GM12878 (cell line): ENCODE measurements at regions not wholly inside any gene's neighbourhood (a gene's known extent, or its start where the extent isn't known, plus 50 kb on each side); places are given as distances from the start of the nearest gene placed in this dataset.

Source experiments
- ATAC-seq: fragments of 200-7000 bp; cut with Tn5 transposase; 3 replicates; pipeline ENCODE4 v1.9.1; 2020; ENCODE audit warnings: mild to moderate bottlenecking, moderate library complexity
- BruUV-seq: library from RNA; stranded (reverse); fragments of 400-500 nt; replicated peaks from 2 replicates; lab custom pipeline; 2021; lab: Mats Ljungman, UMichigan
- CTCF ChIA-PET: fragments of 300-600 bp; sonication (Branson Sonifier 250); formaldehyde crosslinking; extraction: SDS; loops from one replicate; lab custom pipeline; 2021; ENCODE audit warnings: inconsistent platforms; lab: Yijun Ruan, JAX
- POLR2A ChIA-PET: fragments of 350-600 bp; formaldehyde crosslinking; extraction: SDS; loops from one replicate; lab custom pipeline; 2021; ENCODE audit warnings: inconsistent platforms; lab: Charles Lee
- RAD21 ChIA-PET: fragments of 300-600 bp; sonication (Branson Sonifier 250); formaldehyde crosslinking; loops from one replicate; lab custom pipeline; 2023; ENCODE audit warnings: antibody characterized with exemption; ENCODE audit not compliant: unreplicated experiment; lab: Charles Lee
- SMC1A ChIA-PET: fragments of 300-600 bp; sonication (Branson Sonifier 250); formaldehyde crosslinking; loops from one replicate; lab custom pipeline; 2023; ENCODE audit not compliant: unreplicated experiment, uncharacterized antibody; lab: Charles Lee
- DNase-seq: peaks from one replicate; pipeline ENCODE4 v3.0.0-alpha.2; 2011; ENCODE audit warnings: low read depth, low spot score
- FAIRE-seq: peaks from 3 replicates; lab custom pipeline; 2011; peaks lifted over from hg19 to GRCh38; lab: Jason Lieb, UNC
- H2AFZ ChIP-seq: 2 replicates; pipeline ENCODE4 v1.6.0; 2011; ENCODE audit warnings: low read depth, low read length, control low read depth; ENCODE audit not compliant: control insufficient read depth
- H3K27ac ChIP-seq: 2 replicates; pipeline ENCODE4 v1.5.1; 2011; ENCODE audit warnings: control low read depth; ENCODE audit not compliant: control insufficient read depth, insufficient read depth
- H3K27me3 ChIP-seq, 2 experiments: replicated peaks in 1 of 2; 2 replicates each; pipeline versions ENCODE4 v1.6.0 to v1.6.1; 2011; ENCODE audit warnings: low read length in 1 of 2; ENCODE audit not compliant: control insufficient read depth in 2 of 2, insufficient read depth in 2 of 2
- H3K36me3 ChIP-seq, 2 experiments: 2 replicates each; pipeline ENCODE4 v1.5.1; 2011; ENCODE audit warnings: low read length in 1 of 2; ENCODE audit not compliant: control insufficient read depth in 2 of 2, insufficient read depth in 2 of 2
- H3K4me1 ChIP-seq: 2 replicates; pipeline ENCODE4 v1.6.1; 2011; ENCODE audit warnings: mild to moderate bottlenecking, low read length, moderate library complexity, mixed read lengths; ENCODE audit not compliant: control insufficient read depth, insufficient read depth
- H3K4me2 ChIP-seq: 2 replicates; pipeline ENCODE4 v1.6.0; 2011; ENCODE audit warnings: control low read depth; ENCODE audit not compliant: control insufficient read depth, insufficient read depth
- H3K4me3 ChIP-seq: fragments of 200-600 bp; sonication (generic); 2 replicates; pipeline ENCODE4 v1.5.1; 2016
- H3K79me2 ChIP-seq: 2 replicates; pipeline ENCODE4 v1.6.0; 2011; ENCODE audit warnings: low read length; ENCODE audit not compliant: control insufficient read depth, insufficient read depth
- H3K9ac ChIP-seq: 2 replicates; pipeline ENCODE4 v1.8.0; 2011; ENCODE audit warnings: low read length, control low read depth, mixed read lengths; ENCODE audit not compliant: control insufficient read depth, insufficient read depth
- H3K9me3 ChIP-seq: replicated peaks from 3 replicates; pipeline ENCODE4 v1.5.1; 2011; ENCODE audit warnings: mild to moderate bottlenecking, low read length; ENCODE audit not compliant: control insufficient read depth, insufficient read depth
- H4K20me1 ChIP-seq: 2 replicates; pipeline ENCODE4 v1.6.0; 2011; ENCODE audit not compliant: control insufficient read depth, insufficient read depth
- BHLHE40 ChIP-seq, 2 experiments: fragments of 450-650 bp in 1 of 2; IDR thresholded peaks; 2 replicates each; pipeline ENCODE4 v1.6.1; 2011 to 2017; ENCODE audit warnings: low read depth in 2 of 2, borderline replicate concordance in 1 of 2, improper control_type of control experiment in 1 of 2, low read length in 1 of 2, mild to moderate bottlenecking in 1 of 2
- CBX5 ChIP-seq: sonication (generic); IDR thresholded peaks from 2 replicates; pipeline ENCODE4 v1.6.1; 2016; ENCODE audit warnings: low read depth, moderate library complexity, mild to moderate bottlenecking, inconsistent platforms
- EGR1 ChIP-seq, 2 experiments: IDR thresholded peaks; 1 replicate in 1 of 2; 2 replicates in 1 of 2; pipeline ENCODE4 v1.6.1; 2011 to 2012; ENCODE audit warnings: low read depth in 2 of 2, low read length in 2 of 2, borderline replicate concordance in 1 of 2, mild to moderate bottlenecking in 1 of 2, moderate library complexity in 1 of 2
- ESRRA ChIP-seq: IDR thresholded peaks from 2 replicates; pipeline ENCODE4 v1.6.1; 2012; ENCODE audit warnings: mild to moderate bottlenecking, low read length, improper control_type of control experiment
- ETV6 ChIP-seq, 2 experiments: fragments of 450-650 bp in 1 of 2; IDR thresholded peaks in 1 of 2; conservative IDR thresholded peaks in 1 of 2; 2 replicates each; pipeline ENCODE4 v1.6.1; 2014; ENCODE audit warnings: antibody characterized with exemption in 1 of 2, borderline replicate concordance in 1 of 2, low read depth in 1 of 2, mild to moderate bottlenecking in 1 of 2, moderate library complexity in 1 of 2
- GABPA ChIP-seq: IDR thresholded peaks from 2 replicates; pipeline ENCODE4 v1.6.1; 2014; ENCODE audit warnings: antibody characterized with exemption, low read depth, mild to moderate bottlenecking, inconsistent platforms
- IKZF1 ChIP-seq: fragments of 450-650 bp; conservative IDR thresholded peaks from 2 replicates; pipeline ENCODE4 v1.6.1; 2017; ENCODE audit warnings: antibody characterized with exemption, mild to moderate bottlenecking
- IKZF2 ChIP-seq, 2 experiments: fragments of 450-650 bp; IDR thresholded peaks; 2 replicates each; pipeline ENCODE4 v1.6.1; 2017; ENCODE audit warnings: mild to moderate bottlenecking in 2 of 2, moderate library complexity in 2 of 2
- MTA2 ChIP-seq: fragments of 450-650 bp; IDR thresholded peaks from 2 replicates; pipeline ENCODE4 v1.6.1; 2016; ENCODE audit warnings: low read depth, mild to moderate bottlenecking, moderate library complexity
- NFYB ChIP-seq: IDR thresholded peaks from 2 replicates; pipeline ENCODE4 v1.6.1; 2011; ENCODE audit warnings: low read depth, mild to moderate bottlenecking, low read length, improper control_type of control experiment, moderate library complexity; ENCODE audit not compliant: insufficient read depth
- PAX8 ChIP-seq: fragments of 450-650 bp; IDR thresholded peaks from 2 replicates; pipeline ENCODE4 v1.6.1; 2017; ENCODE audit warnings: mild to moderate bottlenecking, moderate library complexity
- RAD51 ChIP-seq: fragments of 450-650 bp; IDR thresholded peaks from 2 replicates; pipeline ENCODE4 v1.6.1; 2016; ENCODE audit warnings: moderate library complexity, mild to moderate bottlenecking, inconsistent platforms
- RBBP5 ChIP-seq: fragments of 200-600 bp; sonication (generic); conservative IDR thresholded peaks from 2 replicates; pipeline ENCODE4 v1.6.1; 2016
- YY1 ChIP-seq: IDR thresholded peaks from 2 replicates; pipeline ENCODE4 v1.6.1; 2011; ENCODE audit warnings: low read depth, mild to moderate bottlenecking, low read length
- ZNF217 ChIP-seq: fragments of 450-650 bp; IDR thresholded peaks from 2 replicates; pipeline ENCODE4 v1.6.1; 2017; ENCODE audit warnings: antibody characterized with exemption, mild to moderate bottlenecking
- ZZZ3 ChIP-seq: IDR thresholded peaks from 2 replicates; pipeline ENCODE4 v1.6.1; 2011; ENCODE audit warnings: low read depth; ENCODE audit not compliant: control insufficient read depth, insufficient read length
- WGBS: methylation state at CpG from one replicate; pipeline ENCODE4 v1.1.6; 2016; ENCODE audit warnings: low lambda C conversion rate; ENCODE audit not compliant: insufficient replicate concordance, insufficient coverage; ENCODE audit errors: missing lambda C conversion rate; 5-methylcytosine and 5-hydroxymethylcytosine counted together
- in situ Hi-C: fragments of 300-500 bp; cut with MboI; formaldehyde crosslinking; loops from 9 replicates; pipeline ENCODE4 v1.14.3; 2018; ENCODE audit warnings: mixed read lengths
- intact Hi-C: fragments of 100-400 bp; cut with micrococcal nuclease; formaldehyde crosslinking; loops from one replicate; pipeline ENCODE4 v1.14.2; 2022; ENCODE audit not compliant: unreplicated experiment
- TF ChIP-seq, protein P1 (sequence below): IDR thresholded peaks from 2 replicates; pipeline ENCODE4 v1.6.1; 2011; ENCODE audit warnings: borderline replicate concordance, low read depth, mild to moderate bottlenecking, moderate library complexity, low read length; ENCODE audit not compliant: insufficient read depth, poor library complexity, severe bottlenecking
- TF ChIP-seq, protein P2 (sequence below): fragments of 150-350 bp; IDR thresholded peaks from 2 replicates; pipeline ENCODE4 v1.6.1; 2016; ENCODE audit warnings: low read depth, low read length

DNA sequence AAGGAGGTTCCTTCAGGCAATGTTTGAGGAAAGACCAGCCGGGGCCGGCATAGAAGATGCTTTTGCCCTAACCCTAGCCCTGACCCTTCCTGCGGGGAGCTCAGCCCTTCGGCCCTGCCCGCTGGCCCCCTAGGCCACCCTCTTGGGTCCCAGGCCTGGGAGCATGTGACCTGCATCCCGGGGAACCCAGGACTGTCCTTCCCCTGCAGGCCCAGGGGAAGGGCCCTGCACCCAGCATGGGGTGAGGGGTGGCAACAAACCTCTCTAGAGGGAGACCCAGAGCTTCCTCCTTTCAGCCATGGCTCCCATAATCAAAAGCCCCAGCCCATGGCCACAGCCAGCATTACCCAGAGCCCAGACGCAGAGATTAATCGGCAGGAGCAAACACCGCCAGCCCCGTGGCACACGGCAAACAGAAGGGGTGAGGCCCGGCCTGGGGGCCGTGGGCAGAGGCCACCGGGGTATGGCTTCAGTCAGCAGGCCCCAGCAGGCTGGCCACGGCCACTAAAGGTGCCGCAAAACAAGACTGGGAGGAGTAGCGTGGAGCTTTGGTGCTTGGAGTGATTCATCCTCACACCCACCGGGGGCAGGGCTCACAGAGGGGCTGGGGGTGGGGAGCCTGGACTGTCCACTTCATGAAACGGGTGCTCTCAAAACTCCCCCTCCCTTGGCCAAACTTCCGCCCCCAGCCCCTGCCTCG is 61.6 kb upstream of the HPCAL1 start (continued):
- no peak for TF ChIP-seq IKZF1
- TF ChIP-seq ZZZ3, result no peak
- no peak for TF ChIP-seq MTA2
- TF ChIP-seq YY1, result no peak
- no peak for TF ChIP-seq GABPA

DNA sequence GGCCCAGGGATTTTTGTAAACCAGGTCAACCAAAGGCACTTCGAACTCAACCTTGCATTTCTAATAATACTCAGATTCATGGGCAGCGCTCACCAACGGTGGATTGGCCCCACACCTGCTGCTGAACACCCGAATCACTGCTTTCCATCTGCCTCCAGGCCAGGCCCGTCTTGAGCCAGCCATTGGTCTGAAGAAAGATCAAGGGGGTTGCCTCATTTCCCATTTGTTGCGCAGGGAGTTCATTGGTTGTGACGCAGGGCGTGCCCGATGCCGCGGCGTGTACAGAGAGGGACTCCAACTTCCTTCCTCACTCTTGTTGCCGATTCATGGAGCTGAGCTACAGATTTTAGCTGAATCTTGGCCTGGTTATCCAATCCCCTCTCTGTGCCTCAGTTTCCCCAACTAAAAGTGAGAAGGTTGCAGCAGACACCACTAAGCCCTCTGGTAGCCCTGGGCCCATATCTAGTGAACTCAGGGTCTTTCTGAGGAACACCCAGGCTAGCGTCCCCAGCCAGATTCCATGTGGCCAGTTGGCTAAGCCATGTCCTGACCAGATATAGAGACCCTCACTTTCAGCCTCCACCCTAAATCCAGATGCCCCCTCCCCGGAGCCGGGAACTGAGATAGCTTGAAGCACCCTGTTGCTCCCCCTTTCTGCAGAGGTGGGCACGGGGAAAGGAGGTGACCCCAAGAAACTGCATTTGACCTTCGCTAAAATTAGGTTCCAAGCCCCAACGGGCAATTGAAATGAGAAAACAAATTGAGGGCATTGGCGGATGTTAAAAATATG is 60.9 kb upstream of the HPCAL1 start:
- Histone ChIP-seq H3K4me2 (no peak overlapping the region), H3K4me3 (no peak overlapping the region), H4K20me1 (no peaks in the 10 kb centered on the region), H3K36me3 (no peaks in the 10 kb centered on the region), H3K4me1 (no peaks in the 10 kb centered on the region), H2AFZ (no peak overlapping the region), H3K27me3 (no peaks in the 10 kb centered on the region), H3K27ac (no peak overlapping the region), H3K9ac (no peak overlapping the region), H3K79me2 (no peaks in the 10 kb centered on the region), H3K9me3 (no peaks in the 10 kb centered on the region)
- in situ Hi-C loops, result no loop called here
- BruUV-seq, result no TSS peak
- ChIA-PET RAD21 (no interaction called here), SMC1A (no interaction called here), CTCF (no interaction called here), POLR2A (no interaction called here)
- no peak for DNase-seq
- no peak for FAIRE-seq
- no peak for ATAC-seq
- intact Hi-C loops, result no loop called here
- 57% methylated on average over 20 of the region's 20 CpGs for WGBS
- TF ChIP-seq CBX5, result no peak
- no peak for TF ChIP-seq EGR1 (IDR thresholded peaks at IDR 0.05; ENCODE audit: borderline replicate concordance in 1 of 2, low read depth in 2 of 2, low read length in 2 of 2)
- TF ChIP-seq ESRRA, result no peak
- TF ChIP-seq ZNF217, result no peak
- no peak for TF ChIP-seq PAX8
- TF ChIP-seq BHLHE40 (IDR thresholded peaks at IDR 0.05; ENCODE audit: borderline replicate concordance in 1 of 2, low read depth in 2 of 2, low read length in 1 of 2), result no peak
- TF ChIP-seq ETV6 (conservative IDR thresholded peaks at IDR 0.05 in 1 of 2, IDR thresholded peaks at IDR 0.05 in 1 of 2; ENCODE audit: borderline replicate concordance in 1 of 2, low read depth in 1 of 2), result no peak
- no peak for TF ChIP-seq RBBP5
- TF ChIP-seq IKZF2 (IDR thresholded peaks at IDR 0.05), result no peak
- TF ChIP-seq NFYB, result no peak
- TF ChIP-seq RAD51, result no peak
- TF ChIP-seq, protein P1, sequence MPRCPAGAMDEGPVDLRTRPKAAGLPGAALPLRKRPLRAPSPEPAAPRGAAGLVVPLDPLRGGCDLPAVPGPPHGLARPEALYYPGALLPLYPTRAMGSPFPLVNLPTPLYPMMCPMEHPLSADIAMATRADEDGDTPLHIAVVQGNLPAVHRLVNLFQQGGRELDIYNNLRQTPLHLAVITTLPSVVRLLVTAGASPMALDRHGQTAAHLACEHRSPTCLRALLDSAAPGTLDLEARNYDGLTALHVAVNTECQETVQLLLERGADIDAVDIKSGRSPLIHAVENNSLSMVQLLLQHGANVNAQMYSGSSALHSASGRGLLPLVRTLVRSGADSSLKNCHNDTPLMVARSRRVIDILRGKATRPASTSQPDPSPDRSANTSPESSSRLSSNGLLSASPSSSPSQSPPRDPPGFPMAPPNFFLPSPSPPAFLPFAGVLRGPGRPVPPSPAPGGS, result no peak
- TF ChIP-seq, protein P2, sequence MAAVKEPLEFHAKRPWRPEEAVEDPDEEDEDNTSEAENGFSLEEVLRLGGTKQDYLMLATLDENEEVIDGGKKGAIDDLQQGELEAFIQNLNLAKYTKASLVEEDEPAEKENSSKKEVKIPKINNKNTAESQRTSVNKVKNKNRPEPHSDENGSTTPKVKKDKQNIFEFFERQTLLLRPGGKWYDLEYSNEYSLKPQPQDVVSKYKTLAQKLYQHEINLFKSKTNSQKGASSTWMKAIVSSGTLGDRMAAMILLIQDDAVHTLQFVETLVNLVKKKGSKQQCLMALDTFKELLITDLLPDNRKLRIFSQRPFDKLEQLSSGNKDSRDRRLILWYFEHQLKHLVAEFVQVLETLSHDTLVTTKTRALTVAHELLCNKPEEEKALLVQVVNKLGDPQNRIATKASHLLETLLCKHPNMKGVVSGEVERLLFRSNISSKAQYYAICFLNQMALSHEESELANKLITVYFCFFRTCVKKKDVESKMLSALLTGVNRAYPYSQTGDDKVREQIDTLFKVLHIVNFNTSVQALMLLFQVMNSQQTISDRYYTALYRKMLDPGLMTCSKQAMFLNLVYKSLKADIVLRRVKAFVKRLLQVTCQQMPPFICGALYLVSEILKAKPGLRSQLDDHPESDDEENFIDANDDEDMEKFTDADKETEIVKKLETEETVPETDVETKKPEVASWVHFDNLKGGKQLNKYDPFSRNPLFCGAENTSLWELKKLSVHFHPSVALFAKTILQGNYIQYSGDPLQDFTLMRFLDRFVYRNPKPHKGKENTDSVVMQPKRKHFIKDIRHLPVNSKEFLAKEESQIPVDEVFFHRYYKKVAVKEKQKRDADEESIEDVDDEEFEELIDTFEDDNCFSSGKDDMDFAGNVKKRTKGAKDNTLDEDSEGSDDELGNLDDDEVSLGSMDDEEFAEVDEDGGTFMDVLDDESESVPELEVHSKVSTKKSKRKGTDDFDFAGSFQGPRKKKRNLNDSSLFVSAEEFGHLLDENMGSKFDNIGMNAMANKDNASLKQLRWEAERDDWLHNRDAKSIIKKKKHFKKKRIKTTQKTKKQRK, result no peak
